GM18909 (cell line): ENCODE measurements at regions not wholly inside any gene's neighbourhood (a gene's known extent, or its start where the extent isn't known, plus 50 kb on each side); places are given as distances from the start of the nearest gene placed in this dataset.
"Not testable (repeated sequence)": the region's sequence is repeated elsewhere in the genome, so short reads cannot be mapped to it uniquely, and the experiment has no call there.

Experiments used
- ATAC-seq: cut with Tn5 transposase; IDR thresholded peaks from one replicate; pipeline ENCODE4 v1.9.1; 2021; ENCODE audit warnings: mild to moderate bottlenecking; ENCODE audit not compliant: unreplicated experiment, poor library complexity

DNA sequence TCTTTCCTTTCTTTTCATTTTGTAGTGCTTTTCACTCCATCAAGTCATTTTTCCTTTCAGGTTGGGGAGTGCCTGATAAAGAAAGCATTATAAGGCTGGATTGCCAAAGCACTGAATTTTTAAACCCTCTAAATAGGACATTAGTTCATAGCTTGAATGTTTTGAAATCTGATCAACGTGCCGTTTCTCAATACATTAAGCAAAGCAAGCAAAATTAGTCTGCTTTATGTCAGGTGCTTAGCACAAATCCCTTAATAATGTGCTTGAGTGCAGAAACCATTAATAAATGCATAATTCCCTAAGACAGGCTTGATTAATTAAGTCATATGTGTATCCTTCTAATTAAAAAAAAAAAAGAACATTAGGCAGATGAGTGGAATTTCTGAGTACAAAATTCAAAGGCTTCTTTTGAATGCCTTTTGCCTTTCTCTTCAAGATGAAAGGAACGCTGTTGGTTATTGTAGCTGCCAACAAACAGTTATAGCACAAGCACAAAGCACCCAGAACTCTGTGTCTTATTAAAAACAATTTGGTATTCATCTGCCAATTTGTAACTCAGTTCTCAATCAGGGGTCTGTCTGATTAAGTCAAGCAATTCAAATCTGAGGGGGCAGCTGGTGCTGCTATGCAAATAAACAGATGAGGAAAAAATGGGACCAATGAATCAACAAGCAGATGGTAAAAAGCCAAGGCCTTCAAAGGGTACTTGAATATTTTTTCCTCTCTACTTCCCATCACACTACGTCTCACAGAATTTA, 233.7 kb downstream of the TLE1 start:
- ATAC-seq, result no peak

DNA sequence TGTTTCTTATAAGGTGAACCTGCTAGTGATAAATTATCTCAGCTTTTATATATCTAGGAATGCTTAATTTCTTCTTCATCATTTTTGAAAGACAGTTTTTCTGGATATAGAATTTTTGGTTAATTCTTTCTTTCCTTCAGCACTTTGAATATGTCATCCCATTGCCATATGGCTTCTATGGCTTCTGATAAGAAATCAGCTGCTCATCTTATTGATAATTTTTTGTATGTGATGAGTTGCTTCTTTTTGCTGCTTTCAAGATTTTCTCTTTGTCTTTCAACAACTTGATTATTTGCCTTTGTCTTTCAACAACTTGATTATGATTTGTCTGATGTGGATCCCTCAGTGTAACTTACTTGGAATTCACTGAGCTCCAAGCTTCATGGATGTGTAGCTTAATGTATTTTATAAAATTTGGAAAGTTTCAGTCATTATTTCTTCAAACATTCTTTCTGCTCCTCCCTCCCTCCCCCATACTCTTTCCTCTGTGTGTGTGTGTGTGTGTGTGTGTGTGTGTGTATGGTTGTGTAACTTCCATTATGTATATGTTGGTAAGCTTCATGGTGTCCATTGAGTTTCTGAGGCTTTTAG, 243.9 kb downstream of the TLE1 start:
- ATAC-seq, result no peak

DNA sequence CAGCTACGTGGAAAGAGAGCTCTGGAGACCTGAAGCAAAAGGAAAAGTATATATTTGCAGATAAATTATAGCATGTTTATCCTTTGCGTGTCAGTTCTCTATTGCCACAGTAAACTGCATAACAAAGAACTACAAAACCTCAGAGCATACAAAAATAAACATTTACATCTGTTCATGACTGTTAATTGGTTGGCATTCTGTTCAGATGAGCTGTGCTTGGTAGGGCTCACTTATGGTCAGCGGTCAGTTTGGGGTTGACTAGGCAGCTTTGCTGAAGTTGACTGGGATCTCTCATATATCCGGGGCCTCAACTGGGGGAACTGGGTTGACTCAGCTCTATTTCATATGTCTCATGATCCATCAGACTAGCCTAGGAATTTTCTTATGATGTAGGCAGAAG, 257.7 kb downstream of the TLE1 start:
- ATAC-seq, result no peak

DNA sequence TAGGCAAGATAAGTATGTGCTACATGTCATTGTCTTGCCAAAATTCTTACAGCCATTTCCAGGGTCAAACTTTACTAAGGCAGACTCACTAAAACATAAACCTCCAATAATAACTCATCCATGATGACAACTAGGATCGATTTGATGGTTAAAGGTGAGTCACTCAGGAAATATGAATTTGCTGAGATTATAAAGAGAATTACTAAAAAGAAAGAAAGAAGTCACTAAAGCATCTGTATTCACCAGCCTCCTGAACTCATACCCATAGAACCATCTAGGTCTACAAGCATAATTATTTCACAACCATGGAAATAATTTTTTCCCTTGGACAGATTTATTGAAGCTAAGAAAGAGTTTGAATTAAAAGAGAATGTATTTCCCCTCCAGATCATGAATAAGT, 258.6 kb downstream of the TLE1 start:
- no peak for ATAC-seq

DNA sequence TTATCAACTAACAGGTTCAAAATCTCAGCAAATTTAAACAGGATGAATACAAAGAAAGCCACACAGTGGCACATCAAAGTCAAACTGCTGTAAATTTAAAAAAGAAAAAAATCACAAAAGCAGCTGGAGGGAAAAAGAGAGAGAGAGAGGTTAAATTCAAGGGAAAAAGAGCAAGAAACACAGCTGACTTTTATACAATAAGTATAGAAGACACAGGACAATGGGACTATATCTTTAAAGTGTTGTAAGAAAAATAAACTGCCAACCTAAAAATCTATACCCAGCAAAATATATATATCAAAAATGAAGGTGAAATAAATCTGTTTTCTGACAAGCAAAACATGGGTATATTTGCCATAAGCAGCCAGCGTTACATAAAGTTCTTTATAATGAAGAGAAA, 261.5 kb downstream of the TLE1 start:
- no peak for ATAC-seq

DNA sequence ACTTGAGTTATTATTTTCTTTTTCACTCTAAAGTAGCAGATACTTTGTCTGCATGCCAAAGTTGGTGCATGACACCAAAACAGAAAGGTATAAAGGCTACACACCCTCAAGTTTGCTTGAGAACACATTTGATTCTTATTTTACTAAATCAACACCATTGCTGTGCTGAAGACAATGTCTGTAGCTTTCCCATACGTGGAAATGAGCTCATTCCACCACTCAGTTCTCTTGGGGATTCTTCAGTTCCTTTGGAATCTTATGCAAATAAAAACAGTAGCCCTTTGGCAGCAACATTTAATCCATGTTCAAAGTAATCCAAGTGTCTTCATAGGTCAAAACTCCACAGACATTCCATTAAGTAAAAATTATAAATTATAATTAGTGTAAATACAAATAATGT, 264.9 kb downstream of the TLE1 start:
- ATAC-seq, result no peak

DNA sequence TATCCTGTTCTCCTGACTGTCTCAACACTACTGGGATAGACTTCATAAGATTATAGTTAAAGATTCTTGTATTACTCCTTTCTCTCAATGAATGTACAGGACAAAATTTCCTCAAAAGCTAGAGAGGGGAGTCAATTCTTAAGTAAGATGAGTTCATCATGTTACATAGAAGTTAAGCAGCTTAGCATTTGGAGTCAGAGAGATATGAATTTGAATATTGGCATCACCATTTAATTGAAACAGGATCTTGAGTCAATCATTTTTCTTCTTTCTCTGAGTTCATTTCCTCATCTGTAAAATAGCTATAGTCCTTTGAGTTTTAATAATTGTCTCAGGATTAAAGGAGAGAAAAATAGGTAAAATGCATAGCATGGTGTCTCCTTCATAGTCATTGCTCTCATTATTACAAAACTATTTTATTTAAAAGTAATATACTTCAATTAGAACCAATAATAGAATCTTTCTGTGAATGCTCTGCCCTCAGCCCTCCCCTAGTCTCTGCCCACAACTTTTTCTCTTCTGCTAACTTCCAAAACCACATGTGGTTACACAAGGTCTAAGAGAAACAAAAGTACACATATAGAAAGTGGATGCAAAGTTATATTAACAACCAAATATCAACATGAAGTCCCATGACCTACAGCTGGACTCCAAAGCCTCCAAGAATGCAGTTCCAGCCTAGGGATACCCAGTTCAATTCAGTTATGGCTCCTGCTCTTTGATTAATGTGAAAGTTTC, 265.6 kb downstream of the TLE1 start:
- no peak for ATAC-seq

DNA sequence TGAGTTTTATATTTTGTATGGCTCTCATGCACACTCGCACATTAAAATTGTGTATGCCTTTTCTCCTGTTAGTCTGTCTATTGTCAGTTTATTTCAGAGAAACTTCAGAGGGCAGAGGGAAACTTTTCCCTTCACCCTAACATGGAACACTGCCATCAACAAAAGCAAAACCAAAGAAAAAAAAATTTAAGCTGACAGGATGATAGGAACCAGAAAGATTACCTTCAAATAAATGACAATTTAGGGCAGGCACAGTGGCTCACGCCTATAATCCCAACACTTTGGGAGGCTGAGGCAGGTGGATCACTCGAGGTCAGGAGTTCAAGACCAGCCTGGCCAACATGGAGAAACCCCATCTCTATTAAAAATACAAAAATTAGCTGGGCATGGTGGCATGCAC, 268.3 kb downstream of the TLE1 start:
- ATAC-seq, result not testable (repeated sequence)

DNA sequence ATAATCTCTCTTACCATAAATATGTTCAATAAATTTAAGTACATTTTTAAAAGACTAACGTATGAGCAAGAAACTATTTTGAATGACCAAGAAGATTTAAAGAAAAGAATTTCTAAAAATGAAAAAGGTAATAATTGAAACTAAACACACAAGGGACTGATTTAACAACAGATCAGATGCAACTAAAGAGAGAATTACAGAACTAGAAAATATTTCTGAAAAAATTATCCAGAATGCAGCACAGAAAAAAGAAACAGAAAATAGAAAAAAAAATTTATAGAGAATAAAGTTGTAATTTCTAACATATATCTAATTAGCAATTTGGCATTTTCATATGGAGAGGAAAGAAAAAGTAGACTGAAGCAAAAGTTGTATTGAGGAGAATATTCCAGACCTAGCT, 269.3 kb downstream of the TLE1 start:
- no peak for ATAC-seq

DNA sequence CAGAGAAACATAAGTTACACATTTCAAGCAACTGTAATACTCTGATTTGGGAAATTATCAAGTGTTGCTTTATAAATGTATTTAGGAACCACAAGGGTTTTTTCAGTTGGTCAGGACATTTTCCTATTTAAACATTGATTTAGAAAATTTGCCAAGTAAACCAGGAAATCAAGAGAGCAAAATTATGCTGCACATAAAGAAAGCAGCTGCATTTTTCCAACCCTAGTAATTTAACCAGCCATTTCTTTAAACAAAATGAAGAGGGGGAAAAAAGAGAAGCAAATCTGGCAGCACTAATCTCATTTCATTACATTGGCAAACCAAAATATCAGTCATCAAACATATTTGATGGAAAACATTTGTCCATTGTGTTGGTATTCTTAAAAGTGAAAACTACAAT, 271.4 kb downstream of the TLE1 start:
- no peak for ATAC-seq

DNA sequence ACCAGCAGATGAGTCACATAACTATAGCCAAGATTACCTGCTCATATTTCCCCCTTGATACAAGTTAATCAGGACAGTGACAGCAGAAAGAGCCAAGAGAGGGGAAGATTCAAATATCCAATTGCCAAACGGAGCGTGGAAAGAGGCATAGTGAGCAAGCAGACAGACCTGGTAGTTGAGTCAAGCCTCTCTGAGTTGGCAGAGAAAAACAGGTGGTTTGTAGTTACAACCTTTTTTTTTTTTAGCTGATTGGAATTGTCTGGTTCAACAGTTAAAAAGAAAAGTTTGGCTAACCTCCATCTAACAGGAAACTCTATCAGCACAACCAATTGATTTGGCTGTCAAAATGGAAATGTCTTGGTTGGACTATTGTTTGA, 272.1 kb downstream of the TLE1 start:
- ATAC-seq, result no peak

DNA sequence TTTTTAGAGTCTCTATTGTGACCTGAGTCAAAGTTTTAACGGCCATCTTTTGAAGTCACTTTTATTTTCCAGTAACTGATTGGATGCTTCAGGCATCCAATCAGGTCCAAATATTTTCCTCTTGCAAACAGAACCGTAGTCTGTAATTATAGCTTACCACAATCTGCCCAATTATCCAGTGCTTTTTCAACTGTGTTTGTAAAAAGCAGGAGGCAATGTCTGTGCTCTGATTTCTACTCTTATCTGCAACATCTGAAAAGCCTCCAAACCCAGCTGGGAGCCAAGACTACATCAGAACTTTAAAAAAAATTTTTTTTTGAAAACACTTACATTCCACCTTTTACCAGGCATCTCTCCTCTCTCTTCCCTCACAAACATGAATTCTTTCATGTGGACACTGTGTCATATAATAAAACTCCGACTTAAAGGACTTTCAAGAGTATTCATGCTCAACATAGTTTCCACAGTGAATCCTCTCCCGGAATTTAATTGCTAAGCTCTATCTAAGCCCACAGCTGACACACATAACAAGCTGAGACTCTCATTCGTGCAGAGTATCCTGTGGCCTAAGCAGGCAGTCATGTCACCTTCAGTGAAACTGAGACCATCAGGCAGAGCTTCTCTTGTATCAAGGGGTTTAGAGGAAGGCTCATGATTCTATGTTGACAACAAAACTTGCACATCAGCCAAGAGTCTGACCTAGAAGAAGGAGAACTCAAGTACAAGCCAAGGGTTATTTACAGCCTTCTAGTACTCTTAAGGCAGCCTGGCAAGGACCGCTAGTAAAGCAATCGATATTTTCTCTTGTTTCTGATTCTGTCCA, 272.7 kb downstream of the TLE1 start:
- no peak for ATAC-seq

DNA sequence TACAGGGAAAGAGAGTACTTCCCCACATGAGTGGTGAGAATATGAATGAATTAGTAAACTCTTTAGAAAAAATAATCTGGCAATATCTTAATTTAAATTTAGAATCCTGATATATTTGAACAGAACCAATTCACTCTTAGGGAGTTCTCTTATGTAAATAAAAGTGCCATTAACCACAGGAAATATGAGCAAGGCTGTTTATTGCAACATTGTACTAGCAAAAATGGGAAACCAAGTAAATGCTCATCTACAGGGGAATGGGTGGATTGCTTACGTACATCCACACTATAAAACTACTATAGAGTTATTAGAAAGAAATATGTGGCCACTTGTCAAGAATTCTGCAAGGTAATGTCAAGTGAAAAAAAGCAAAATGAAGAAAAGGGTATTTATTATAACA, 274.5 kb downstream of the TLE1 start:
- no peak for ATAC-seq

DNA sequence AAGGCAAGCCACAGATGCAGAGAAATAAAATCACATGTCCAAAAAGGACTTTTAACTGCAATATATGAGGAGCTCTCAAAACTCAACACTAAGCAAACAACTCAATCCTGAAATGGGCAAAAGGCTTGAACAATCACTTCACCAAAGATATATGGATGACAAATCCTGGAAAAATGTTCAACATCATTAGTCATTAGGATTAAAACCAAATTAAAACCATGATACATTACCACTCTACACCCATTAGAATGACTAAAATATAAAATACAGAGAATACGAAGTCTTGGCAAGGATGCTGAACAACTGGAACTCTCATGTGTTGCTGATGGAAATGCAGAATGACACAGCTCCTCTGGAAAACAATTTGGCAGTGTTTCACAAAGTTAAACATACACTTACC, 277.4 kb downstream of the TLE1 start:
- no peak for ATAC-seq

DNA sequence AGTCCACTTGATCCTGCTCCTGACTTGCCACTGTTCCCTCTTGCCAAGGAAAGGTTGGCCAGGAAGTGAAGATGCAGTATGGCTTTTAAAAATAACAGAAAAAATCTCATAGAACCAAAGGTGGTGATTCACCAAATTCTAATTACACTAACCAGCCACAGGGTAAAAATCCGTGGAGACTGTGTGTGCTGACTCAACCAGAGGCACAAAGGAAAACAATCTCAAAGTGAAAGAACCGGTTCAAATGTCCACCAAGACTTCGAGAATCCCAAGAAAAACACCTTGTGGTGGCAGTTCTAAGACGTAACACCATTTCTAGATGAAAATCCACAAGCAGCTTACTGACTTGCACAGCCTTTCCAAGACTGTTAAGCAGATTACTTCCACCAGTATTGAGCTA, 279.1 kb downstream of the TLE1 start:
- ATAC-seq, result no peak

DNA sequence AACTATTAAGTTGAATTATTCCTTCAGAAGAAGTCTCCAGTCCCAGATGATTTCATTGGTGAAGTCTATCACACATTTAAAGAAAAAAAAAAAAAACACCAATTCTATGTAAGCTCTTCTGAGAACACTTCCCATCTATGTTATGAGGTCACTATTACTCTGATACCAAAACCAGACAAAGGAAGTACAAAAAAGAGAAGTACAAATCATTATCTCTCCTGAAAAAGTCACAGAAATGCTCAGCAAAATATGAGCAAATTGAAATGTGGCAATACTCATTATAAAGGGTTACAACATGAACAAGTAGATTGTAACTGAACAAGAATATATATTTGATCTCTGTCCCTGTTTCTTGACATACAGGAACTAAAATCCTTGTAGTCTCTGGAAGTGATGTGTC, 280.4 kb downstream of the TLE1 start:
- no peak for ATAC-seq

DNA sequence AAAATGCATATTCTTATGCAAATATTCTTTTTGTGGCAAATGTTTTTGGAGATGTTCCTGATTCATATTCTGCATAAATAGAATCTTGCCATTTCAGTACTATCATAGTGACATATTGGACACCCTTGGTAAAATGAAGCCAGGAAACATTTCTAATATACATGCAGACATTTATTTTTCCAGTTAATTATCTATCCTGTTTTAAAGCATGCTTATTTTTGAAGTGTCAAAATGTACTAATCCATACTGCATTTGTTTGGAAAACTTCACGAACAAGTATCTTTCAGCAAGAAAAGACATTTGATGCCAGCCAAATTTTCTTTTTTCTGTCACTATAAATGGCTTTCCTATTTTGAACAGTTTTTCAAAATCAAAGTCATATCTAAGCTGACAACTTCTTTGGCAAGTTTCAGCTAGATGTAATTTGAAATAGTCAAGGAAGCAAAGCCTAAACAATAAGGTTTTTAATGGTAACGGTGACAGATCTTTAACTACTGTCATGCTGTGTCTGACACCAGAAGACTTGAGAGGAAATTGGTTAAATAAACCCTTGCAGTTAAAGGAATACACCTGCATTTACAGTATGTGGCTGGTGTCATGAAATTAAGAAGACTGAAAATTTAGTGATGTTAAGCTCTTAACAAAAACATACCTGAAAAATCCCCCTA, 284.3 kb downstream of the TLE1 start:
- no peak for ATAC-seq

DNA sequence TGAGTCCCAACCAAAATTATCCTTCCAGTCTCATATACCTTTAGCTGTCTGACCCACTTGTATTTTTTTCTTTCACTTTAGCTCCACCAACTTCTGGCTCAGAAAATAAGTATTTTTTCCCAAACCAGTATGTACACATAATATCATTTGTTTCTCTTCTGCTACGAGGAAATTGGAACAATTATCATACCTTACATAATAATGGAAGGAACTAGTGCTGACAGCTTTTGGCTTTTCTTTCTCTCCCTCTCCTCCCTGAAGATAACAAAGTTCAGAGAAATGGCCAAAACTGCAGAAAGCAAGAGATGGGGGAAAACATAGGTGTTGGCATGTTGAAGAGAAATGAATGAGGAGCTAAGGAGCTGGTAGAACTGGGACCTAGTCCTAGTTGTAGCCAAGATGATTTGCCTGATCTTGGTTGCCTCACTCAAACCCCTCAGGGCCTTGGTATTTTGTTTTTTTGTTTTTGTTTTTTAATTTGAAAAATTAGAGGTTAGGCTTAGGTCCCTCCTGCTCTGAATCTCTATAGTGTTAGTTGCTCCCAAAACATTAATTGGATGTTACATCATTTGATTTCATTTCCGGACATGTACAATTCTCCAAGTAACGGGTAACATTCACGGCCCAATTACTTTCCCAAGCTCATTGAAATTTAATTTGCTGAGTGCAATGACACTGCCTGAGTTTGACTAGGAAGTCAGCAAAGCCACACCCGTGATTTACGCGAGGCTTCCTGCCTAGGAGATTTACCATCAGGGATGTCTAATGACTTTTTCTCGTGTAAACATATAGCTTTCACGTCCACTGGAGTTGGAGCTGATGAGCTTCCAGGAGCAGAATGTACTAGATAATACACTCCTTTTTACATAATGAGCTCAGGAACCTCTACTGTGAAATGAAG, 291.6 kb downstream of the TLE1 start:
- ATAC-seq, result no peak

DNA sequence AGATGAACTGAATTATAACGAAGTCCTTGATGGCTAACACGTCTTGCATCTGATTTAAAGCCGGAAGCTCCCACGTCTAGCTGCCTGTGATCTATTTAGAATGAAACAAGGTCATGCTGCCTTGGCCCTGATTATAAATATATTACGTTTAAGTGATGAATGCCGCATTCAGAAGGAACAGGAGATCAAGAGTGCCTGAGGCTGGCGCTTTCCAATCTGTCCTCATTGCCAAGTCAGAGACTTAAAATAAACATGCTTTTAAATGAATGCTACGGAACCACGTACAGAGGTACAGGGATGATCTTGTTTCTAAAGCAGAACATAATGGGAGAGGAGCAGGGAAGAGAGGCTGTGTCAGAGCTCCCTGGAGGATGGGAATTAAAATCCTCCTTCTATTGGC, 292.8 kb downstream of the TLE1 start:
- no peak for ATAC-seq
